Erythroblast (primary cell): ENCODE measurements at regions not wholly inside any gene's neighbourhood (a gene's known extent, or its start where the extent isn't known, plus 50 kb on each side); places are given as distances from the start of the nearest gene placed in this dataset.

ENCODE experiments used
- DNase-seq, 2 experiments: peaks; one replicate each; lab custom pipeline; 2025; lab: John Stamatoyannopoulos, UW
- GATA1 ChIP-seq: IDR thresholded peaks from 2 replicates; pipeline ENCODE4 v1.6.1; 2011; ENCODE audit warnings: low read depth, mild to moderate bottlenecking, control low read depth, low read length, moderate library complexity
- POLR2A ChIP-seq: IDR thresholded peaks from 2 replicates; pipeline ENCODE4 v1.6.1; 2011; ENCODE audit warnings: mild to moderate bottlenecking, low read length

DNA sequence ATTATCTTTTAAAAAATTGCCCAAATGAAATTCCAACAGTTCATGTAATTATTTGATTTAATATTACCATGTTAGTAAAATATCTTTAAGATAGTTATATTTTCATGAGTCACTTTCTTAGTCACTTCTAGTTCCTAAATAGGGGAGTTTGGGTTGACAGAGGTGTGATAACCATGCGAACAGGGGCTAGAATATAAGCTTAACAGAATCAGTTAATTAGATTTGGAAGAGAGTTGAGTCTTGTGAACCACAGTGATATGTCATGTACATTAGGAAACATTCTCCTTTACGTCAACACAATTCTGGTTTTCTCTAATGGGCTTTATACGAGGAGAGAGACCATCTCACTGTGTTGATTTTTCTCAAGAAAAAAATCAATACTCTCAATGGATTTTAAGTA, 64.8 kb upstream of the ZNF281 start:
- DNase-seq, result no peak
- TF ChIP-seq POLR2A (no peak), GATA1 (no peak)

DNA sequence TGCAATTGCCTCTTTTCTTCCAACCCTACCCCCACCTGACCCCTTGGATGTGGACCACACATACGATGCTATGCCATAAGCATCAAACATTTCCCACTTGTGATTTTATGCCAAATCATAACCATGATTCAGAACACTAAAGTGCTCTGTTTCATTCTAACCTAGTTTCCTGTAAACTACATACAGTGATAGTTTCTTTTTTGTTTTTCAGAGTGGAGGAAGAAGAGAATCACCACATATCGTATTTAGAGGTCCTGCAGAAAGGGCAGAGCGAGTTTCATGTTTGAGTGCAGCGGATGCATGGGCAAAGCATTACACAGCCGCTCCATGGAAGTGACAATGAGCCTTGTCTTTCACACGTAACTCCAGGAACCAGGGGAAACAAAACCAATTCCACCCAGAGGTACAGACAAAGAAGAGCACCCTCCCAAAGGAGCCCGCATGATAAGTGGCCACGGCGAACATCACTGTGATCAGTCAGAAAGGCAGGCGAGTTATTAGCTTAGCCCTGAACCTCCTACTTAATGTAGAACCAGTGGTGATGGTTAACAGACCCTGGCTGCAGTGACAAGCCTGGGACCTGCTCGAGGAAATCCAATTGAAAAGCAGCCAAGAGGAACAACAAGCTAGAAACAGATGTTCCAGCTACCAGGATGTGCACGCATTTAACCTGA, 64.0 kb upstream of the ZNF281 start:
- DNase-seq, result no peak
- no peak for TF ChIP-seq POLR2A
- no peak for TF ChIP-seq GATA1

DNA sequence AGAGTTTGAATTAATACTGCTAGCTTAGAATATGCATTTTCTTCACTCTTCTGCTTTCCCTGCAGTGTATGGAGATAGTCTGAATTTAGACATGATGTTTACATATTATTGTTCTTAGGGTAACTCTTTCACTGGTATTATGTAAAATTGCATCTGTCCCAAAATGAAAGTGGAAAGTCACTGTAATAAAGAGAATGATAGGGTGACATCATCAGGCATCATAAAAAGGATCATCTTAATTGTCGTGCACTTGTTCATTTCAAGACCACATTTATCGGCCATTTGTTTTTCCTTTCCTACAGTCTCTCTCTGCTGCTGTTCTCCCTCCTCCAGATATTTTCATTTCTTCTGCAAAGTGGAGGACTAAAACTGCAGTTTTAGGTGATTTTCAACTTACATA, 61.9 kb upstream of the ZNF281 start:
- TF ChIP-seq POLR2A (no peak), GATA1 (no peak)

DNA sequence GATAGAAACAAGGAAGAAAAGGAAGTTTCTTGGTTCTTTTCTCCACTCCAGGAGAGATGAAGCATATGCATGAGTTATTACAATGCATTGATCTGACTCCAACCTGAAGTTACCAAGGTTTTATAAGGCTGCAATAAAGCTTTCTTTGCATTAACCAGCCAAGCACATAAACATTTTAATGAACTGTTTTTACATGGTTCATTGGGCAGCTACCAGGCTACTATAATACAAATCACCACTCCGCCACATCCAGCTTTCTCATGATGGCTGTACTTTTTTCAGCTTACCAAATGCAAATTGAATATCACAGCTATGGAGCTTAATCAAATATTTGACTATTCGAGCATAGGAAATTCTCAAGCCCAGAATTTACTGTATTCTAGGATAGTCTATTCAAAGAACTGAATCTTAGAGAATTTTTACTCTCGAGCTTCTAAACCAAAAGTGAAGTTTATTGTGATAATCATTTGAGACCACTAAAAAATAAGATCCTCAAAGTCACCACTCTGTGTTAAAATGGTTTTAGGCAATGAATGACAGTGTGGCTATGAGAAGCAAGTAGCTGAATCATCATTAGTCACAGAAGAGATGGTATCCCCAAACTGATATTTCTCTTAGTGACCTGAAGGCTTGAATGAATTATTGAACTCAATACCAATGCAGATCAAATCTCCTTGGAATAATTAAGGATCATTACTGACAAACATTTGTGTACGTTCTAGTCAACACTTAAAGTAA, 58.6 kb upstream of the ZNF281 start:
- no peak for TF ChIP-seq GATA1
- TF ChIP-seq POLR2A, result no peak
- DNase-seq, result no peak

More for the DNA sequence above, 61.9 kb upstream of the ZNF281 start:
- DNase-seq, result no peak

DNA sequence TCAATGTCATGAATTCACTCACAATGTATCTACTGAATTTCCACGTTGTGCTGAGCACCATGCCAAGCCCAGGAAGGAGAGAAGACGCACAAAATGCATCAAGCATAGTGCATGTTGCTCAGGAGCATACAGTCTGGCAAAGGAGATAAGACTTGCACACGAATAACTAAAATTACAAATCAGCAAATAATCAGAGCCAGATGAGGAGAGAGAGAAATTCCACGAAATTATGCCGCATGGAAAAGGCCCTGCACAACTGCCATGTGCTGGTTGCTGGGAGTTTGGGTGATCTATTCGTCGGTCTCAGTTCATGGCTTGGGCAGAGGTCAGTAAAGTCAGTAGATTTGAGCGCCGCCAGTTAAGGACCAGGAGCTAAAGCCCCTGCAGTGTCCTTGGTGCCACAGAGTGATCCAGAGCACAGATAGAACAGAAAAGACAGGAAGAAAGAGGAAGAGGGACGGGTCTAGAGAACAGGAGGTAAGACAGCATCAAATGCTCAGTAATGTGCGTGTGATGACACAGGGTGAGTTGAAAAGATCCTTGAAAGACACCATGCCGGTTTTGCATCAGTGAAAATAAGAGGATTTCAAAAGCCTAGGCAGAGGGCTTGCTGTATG, 55.1 kb upstream of the ZNF281 start:
- no peak for TF ChIP-seq GATA1
- no peak for TF ChIP-seq POLR2A
- DNase-seq, result no peak
